Germinal center (tissue), 1 donor: ENCODE measurements at regions not wholly inside any gene's neighbourhood (a gene's known extent, or its start where the extent isn't known, plus 50 kb on each side); places are given as distances from the start of the nearest gene placed in this dataset.
"Not testable (repeated sequence)": the region's sequence is repeated elsewhere in the genome, so short reads cannot be mapped to it uniquely, and the experiment has no call there.

Source experiments
- DNase-seq: peaks from one replicate; pipeline ENCODE4 v3.0.0; 2012; ENCODE audit warnings: mixed read lengths, low spot score

- DNase-seq: peak; percentile 5
Observed at GRCh38 chr5:18465833-18466681, 831.8 kb downstream of the TAF11L14 start.

- no peak for DNase-seq
Observed at GRCh38 chr5:18466731-18467130, 832.5 kb downstream of the TAF11L14 start.

DNA sequence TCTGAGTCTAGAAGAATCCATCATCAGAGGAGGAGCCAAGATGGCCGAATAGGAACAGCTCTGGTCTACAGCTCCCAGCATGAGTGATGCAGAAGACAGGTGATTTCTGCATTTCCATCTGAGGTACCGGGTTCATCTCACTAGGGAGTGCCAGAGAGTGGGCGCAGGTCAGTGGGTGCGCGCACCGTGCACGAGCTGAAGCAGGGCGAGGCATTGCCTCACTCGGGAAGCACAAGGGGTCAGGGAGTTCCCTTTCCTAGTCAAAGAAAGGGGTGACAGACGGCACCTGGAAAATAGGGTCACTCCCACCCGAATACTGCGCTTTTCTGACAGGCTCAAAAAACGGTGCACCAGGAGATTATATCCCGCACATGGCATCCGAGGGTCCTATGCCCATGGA is 837.5 kb downstream of the TAF11L14 start:
- not testable (repeated sequence) for DNase-seq

DNA sequence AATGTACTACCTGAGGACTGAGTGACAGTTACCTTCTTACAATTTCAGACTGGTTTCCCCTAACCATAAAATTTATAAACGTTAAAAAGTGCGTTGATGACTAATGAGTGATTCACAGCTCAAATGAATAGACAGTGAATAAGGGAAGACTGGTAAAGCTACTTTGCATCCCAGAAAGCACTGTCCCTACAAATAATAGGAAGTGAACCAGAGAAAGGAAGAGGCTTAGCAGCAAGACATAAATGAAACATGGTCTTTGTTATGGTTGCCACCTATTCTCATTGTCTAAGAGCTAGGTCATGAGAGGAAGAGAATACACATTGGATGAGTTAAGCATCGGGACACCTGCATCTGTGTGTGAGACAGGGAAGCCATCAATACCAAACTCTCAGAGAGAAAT is 849.2 kb downstream of the TAF11L14 start:
- no peak for DNase-seq

- no peak for DNase-seq
Observed at GRCh38 chr5:18487928-18488480, 853.7 kb downstream of the TAF11L14 start.

GRCh38 chr5:18489703-18490102 is 855.4 kb downstream of the TAF11L14 start:
- no peak for DNase-seq

GRCh38 chr5:18491349-18491748 is 857.1 kb downstream of the TAF11L14 start:
- DNase-seq: no peak

DNA sequence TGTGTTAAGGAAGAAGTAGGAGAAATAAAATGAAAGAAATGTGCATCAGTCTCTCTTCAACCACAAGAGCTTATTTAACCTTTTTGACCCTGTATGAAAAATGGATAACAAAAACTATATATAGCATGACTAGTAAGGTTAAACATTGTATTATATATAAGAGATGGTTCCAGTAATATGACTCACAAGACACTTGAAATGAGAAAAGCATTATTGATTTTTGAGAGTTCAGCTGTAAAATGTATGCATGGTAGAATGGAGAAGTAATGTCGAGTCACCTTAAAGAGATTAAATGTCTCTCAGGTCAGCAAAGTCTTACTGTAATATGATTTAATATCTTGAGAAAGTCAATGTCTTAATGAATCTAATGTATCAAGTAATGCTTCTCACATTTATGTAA is 860.9 kb downstream of the TAF11L14 start:
- DNase-seq: no peak

GRCh38 chr5:18496041-18496440 is 861.8 kb downstream of the TAF11L14 start:
- DNase-seq: no peak

DNA sequence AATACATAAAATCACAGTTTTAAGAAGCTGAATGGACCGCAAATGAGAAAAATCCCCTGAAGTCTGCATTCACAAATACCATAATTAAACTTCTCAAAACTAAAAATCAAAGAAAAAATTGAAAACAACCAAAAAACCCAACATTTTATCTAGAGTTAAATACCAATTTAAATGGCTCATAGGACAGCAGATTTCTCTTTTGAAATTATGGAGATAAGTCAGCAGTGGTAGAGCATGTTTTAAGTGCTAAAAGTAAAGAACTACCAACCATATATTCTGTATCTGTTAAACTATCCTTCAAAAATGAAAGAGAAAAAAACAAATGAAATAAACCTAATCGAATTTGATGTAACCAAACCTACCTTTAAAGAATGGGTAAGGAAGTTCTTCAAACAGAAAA is 862.8 kb downstream of the TAF11L14 start:
- DNase-seq: no peak

- DNase-seq: no peak
Observed at GRCh38 chr5:18503797-18504328, 869.6 kb downstream of the TAF11L14 start.

- no peak for DNase-seq
Observed at GRCh38 chr5:18507114-18507513, 872.9 kb downstream of the TAF11L14 start.

DNA sequence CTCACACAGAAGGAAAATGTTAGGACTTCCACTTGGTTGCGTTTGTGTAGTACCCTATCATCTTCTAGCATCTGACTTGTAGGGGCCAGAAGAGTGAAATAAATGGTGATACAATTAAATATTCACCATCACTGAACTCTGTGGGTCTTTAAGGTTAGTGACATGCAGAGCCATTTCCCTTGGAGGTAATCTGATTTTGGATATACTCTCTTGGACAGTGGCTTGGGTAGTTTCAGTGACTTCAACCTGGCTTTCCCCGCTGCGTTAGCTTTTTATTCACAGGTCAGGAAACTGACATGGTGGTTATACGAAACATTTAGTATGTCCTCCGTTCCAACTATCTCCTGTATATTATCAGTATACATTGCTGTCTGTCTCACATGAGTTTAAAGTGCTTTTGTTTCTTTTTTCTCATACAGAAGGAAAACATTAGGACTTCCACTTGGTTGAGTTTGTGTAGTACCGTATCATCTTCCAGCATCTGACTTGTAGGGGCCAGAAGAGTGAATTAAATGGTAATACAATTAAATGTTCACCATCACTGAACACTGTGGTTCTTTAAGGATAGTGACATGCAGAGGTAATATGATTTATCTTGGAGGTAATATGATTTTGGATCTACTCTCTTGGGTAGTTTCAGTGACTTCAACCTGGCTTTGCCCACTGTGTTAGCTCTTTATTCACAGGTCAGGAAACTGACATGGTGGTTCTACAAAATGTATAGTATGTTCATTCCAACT is 883.6 kb downstream of the TAF11L14 start:
- no peak for DNase-seq

DNA sequence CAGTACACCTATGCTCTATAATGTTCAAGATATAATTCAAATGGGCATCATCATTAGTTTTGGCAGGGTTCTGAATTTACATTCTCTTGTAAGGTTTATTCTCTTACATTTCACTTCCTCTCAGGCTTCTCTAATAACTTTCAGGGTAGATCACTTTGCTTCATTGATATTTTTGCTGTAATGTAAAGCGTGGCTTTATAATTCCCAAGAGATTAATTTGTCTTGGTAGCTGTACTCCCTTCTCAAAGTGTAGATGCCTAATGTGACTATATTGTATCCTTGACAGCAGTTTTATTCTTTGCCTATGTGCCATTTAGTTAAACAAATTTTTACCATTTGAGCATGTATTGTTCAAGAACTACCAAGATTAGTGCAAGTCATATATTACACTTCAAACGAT is 889.1 kb downstream of the TAF11L14 start:
- no peak for DNase-seq

GRCh38 chr5:18526792-18527405 is 892.6 kb downstream of the TAF11L14 start:
- no peak for DNase-seq

DNA sequence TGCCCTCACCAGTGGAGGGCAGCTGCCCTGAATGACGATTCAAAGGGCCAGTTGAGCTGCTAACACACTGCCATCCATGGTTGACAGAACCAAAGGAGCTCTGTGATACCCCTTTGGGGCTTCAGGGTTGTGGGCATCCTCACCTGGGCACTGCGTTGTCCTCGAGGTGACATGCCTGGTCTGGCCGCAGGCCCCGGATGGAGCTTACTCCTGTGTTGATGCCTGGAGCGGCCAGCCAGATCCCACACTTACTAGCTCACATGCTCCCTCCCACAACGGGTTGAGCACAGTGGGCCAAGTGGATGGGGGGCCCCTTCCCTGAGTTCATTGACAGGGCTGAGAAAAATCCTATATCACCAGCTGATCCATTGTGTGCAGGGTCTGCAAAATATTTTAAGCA is 898.9 kb downstream of the TAF11L14 start:
- no peak for DNase-seq

DNA sequence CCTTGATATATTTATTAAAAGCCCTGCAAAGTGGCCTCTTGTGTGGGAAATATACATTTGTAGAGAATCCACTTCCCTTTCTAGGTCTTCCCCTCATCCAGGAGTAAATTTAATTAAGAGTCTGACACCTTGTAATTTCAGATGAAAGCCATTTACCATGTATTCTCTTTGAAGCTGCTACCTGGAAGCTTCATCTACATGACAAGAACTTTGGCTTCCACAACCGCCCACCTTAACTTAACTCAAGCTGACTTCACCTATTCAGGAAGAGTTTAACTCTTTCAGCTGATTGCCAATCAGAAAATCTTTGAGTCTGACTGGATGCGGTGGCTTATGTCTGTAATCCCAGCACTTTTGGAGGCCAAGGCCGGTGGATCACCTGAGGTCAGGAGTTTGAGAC is 899.9 kb downstream of the TAF11L14 start:
- DNase-seq: no peak

DNA sequence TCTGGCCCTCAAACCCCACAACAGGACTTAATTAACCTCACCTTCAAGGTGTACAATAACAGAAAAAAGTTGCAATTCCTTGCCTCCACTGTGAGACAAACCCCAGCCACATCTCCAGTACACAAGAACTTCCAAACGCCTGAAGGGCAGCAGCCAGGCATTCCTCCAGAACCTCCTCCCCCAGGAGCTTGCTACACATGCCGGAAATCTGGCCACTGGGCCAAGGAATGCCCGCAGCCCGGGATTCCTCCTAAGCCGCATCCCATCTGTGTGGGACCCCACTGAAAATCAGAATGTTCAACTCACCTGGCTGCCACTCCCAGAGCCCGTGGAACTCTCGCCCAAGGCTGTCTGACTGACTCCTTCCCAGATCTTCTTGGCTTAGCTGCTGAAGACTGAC is 901.5 kb downstream of the TAF11L14 start:
- not testable (repeated sequence) for DNase-seq

DNA sequence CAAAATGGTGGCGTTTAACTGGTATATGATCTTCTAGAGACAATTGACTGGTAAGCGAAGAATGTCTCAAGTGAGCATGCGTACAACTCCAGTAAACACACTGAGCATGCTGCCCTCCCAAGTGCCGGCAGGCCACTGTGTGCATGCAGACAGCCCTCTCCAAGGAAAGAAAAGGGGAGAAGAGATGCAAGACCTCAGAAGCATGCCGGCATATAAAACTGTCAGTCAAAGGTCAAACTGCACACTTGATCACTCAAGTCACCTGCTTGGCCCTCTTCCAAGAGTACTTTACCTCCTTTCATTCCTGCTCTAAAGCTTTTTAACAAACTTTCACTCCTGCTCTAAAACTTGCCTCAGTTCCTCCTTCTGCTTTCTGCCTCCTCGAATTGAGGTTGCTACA is 910.2 kb downstream of the TAF11L14 start:
- no peak for DNase-seq

DNA sequence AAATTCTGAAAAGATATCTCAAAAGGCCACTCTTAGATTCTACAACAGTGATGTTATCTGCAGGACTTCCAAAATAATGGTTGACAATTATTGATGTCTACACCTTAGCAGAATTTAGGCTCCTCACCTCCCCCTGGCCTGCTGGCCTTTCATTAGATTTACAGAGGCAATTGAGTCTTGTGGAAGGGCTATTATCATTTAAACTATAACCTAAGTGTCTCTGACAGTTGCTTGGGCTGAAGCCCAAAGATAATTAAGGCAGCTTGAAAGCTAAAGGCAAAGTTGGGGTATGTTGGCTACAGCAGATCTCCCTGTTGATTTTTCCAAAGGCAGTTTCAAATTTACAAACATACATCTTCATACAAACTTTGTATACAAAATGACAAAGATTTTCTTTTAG is 912.3 kb downstream of the TAF11L14 start:
- no peak for DNase-seq

GRCh38 chr5:18551716-18552115 is 917.5 kb downstream of the TAF11L14 start:
- DNase-seq: no peak

DNA sequence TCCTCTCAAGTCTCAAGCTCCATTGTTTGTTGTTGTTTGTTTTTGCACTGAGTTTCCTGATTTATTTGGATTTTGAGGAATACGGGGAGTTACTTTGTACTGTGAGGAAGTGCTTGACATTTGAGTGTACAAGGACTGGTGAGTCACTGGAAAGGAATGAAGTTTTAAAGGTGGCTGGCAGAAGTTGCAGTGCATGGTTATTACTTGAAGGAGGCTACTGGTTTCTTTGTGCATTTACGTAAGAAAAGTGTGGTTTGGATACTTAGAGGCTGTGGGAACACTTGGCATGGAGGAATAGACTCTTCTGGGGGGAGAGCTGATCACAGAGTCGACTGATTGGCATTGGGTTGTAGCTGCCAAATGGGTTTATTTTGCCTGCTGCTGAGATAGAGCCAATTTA is 919.0 kb downstream of the TAF11L14 start:
- no peak for DNase-seq
